ENCODE measurements at regions not wholly inside any gene's neighbourhood (a gene's known extent, or its start where the extent isn't known, plus 50 kb on each side); places are given as distances from the start of the nearest gene placed in this dataset.

- TF ChIP-seq, protein P1, sequence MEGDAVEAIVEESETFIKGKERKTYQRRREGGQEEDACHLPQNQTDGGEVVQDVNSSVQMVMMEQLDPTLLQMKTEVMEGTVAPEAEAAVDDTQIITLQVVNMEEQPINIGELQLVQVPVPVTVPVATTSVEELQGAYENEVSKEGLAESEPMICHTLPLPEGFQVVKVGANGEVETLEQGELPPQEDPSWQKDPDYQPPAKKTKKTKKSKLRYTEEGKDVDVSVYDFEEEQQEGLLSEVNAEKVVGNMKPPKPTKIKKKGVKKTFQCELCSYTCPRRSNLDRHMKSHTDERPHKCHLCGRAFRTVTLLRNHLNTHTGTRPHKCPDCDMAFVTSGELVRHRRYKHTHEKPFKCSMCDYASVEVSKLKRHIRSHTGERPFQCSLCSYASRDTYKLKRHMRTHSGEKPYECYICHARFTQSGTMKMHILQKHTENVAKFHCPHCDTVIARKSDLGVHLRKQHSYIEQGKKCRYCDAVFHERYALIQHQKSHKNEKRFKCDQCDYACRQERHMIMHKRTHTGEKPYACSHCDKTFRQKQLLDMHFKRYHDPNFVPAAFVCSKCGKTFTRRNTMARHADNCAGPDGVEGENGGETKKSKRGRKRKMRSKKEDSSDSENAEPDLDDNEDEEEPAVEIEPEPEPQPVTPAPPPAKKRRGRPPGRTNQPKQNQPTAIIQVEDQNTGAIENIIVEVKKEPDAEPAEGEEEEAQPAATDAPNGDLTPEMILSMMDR (IDR thresholded peaks at IDR 0.05) = no peak
- TF ChIP-seq ETV6 (CRISPR knock-in tag; IDR thresholded peaks at IDR 0.05) (no peak), ZNF671 (CRISPR knock-in tag; IDR thresholded peaks at IDR 0.05) (no peak), TEAD4 (CRISPR knock-in tag; IDR thresholded peaks at IDR 0.05) (no peak), SP1 (CRISPR knock-in tag; conservative IDR thresholded peaks at IDR 0.05) (no peak), JUN (CRISPR knock-in tag; IDR thresholded peaks at IDR 0.05) (no peak), CREB1 (CRISPR knock-in tag; IDR thresholded peaks at IDR 0.05) (no peak), ESRRA (CRISPR knock-in tag; IDR thresholded peaks at IDR 0.05; ENCODE audit: borderline replicate concordance) (no peak), ZNF263 (CRISPR knock-in tag; IDR thresholded peaks at IDR 0.05; ENCODE audit: low read depth) (no peak), NFYB (CRISPR knock-in tag; conservative IDR thresholded peaks at IDR 0.05; ENCODE audit: low read depth) (no peak)
Observed at GRCh38 chr17:77618731-77619130, 339.8 kb upstream of the TNRC6C start.

Measured in WTC11 (cell line).